SK-N-SH (cell line): ENCODE measurements at regions not wholly inside any gene's neighbourhood (a gene's known extent, or its start where the extent isn't known, plus 50 kb on each side); places are given as distances from the start of the nearest gene placed in this dataset.
"Not testable (repeated sequence)": the region's sequence is repeated elsewhere in the genome, so short reads cannot be mapped to it uniquely, and the experiment has no call there.

Experiments used
- CTCF ChIA-PET: fragments of 300-600, 350-600 bp; formaldehyde crosslinking; extraction: SDS; loops from one replicate; lab custom pipeline; 2021; lab: Yijun Ruan, JAX
- POLR2A ChIA-PET: fragments of 350-600 bp; sonication (Branson Sonifier 250); formaldehyde crosslinking; extraction: SDS; loops from one replicate; lab custom pipeline; 2020; ENCODE audit warnings: antibody characterized with exemption, inconsistent platforms; lab: Yijun Ruan, JAX
- DNase-seq: peaks from one replicate; pipeline ENCODE4 v3.0.0; 2012
- H2AFZ ChIP-seq: fragments of 200-600 bp; sonication (generic); 2 replicates; pipeline ENCODE4 v1.8.1; 2016; ENCODE audit warnings: antibody characterized with exemption, mild to moderate bottlenecking, low read depth
- H3F3A ChIP-seq: fragments of 200-600 bp; sonication (generic); replicated peaks from 2 replicates; pipeline ENCODE3; 2016; ENCODE audit warnings: antibody characterized with exemption, mild to moderate bottlenecking; ENCODE audit not compliant: insufficient read depth
- H3K27ac ChIP-seq, 2 experiments: fragments of 200-500 bp in 1 of 2; fragments of 200-600 bp in 1 of 2; sonication (Bioruptor generic) in 1 of 2; sonication (generic), shearing (Covaris generic) in 1 of 2; 2 replicates each; pipeline versions ENCODE4 v1.5.1 to v1.6.1; 2014 to 2016; ENCODE audit warnings: low read depth in 2 of 2, inconsistent platforms in 1 of 2, low read length in 1 of 2, mild to moderate bottlenecking in 1 of 2, mixed read lengths in 1 of 2
- H3K27me3 ChIP-seq: fragments of 200-600 bp; sonication (generic), shearing (Covaris generic); 2 replicates; pipeline ENCODE4 v1.6.1; 2016; ENCODE audit warnings: mixed run types; ENCODE audit not compliant: insufficient read depth
- H3K36me3 ChIP-seq, 2 experiments: fragments of 200-500 bp in 1 of 2; fragments of 200-600 bp in 1 of 2; sonication (Bioruptor generic) in 1 of 2; sonication (generic) in 1 of 2; replicated peaks in 1 of 2; 2 replicates each; pipeline versions ENCODE3 to v1.5.1; 2014 to 2016; ENCODE audit warnings: low read length in 1 of 2, mild to moderate bottlenecking in 1 of 2; ENCODE audit not compliant: insufficient read depth in 2 of 2, control insufficient read depth in 1 of 2
- H3K4me1 ChIP-seq, 2 experiments: fragments of 200-500 bp in 1 of 2; fragments of 200-600 bp in 1 of 2; sonication (Bioruptor generic) in 1 of 2; sonication (generic), shearing (Covaris generic) in 1 of 2; 2 replicates each; pipeline versions ENCODE4 v1.5.1 to v1.6.1; 2014 to 2016; ENCODE audit warnings: low read depth in 1 of 2, low read length in 1 of 2, mixed run types in 1 of 2; ENCODE audit not compliant: insufficient read depth in 2 of 2, control insufficient read depth in 1 of 2
- H3K4me2 ChIP-seq: fragments of 200-600 bp; sonication (generic), shearing (Covaris generic); 2 replicates; pipeline ENCODE4 v1.6.1; 2017; ENCODE audit warnings: mixed run types
- H3K4me3 ChIP-seq, 2 experiments: fragments of 200-500 bp in 1 of 2; fragments of 200-600 bp in 1 of 2; sonication (Bioruptor generic) in 1 of 2; sonication (generic), shearing (Covaris generic) in 1 of 2; 2 replicates each; pipeline versions ENCODE4 v1.5.1 to v1.8.1; 2014 to 2016; ENCODE audit warnings: low read depth in 2 of 2, inconsistent platforms in 1 of 2, low read length in 1 of 2, mild to moderate bottlenecking in 1 of 2, mixed read lengths in 1 of 2, moderate library complexity in 1 of 2
- H3K79me2 ChIP-seq: fragments of 200-600 bp; sonication (generic); 2 replicates; pipeline ENCODE4 v1.8.1; 2017; ENCODE audit warnings: mild to moderate bottlenecking; ENCODE audit not compliant: insufficient read depth
- H3K9ac ChIP-seq: fragments of 200-600 bp; sonication (generic); 2 replicates; pipeline ENCODE4 v1.6.1; 2017; ENCODE audit warnings: mixed run types
- H3K9me2 ChIP-seq: fragments of 200-600 bp; sonication (generic); 2 replicates; pipeline ENCODE4 v1.6.1; 2017; ENCODE audit warnings: mixed run types
- H3K9me3 ChIP-seq: fragments of 200-600 bp; sonication (generic); 2 replicates; pipeline ENCODE4 v1.6.1; 2017; ENCODE audit warnings: mixed run types, mild to moderate bottlenecking, moderate library complexity
- H4K20me1 ChIP-seq: fragments of 200-600 bp; sonication (generic); 2 replicates; pipeline ENCODE4 v1.6.1; 2017; ENCODE audit warnings: mild to moderate bottlenecking, mixed run types; ENCODE audit not compliant: insufficient read depth
- EP300 ChIP-seq, 2 experiments: IDR thresholded peaks; 2 replicates each; pipeline versions ENCODE4 v1.4.0 to v1.6.1; 2012; ENCODE audit warnings: borderline replicate concordance in 1 of 2, low read depth in 1 of 2, low read length in 1 of 2
- GATA2 ChIP-seq: sonication (generic); formaldehyde crosslinking; IDR thresholded peaks from 2 replicates; pipeline ENCODE4 v1.5.0; 2020; ENCODE audit warnings: mild to moderate bottlenecking, missing genetic modification reagents
- JUND ChIP-seq: IDR thresholded peaks from 2 replicates; pipeline ENCODE4 v1.4.0; 2012
- PBX3 ChIP-seq: IDR thresholded peaks from 2 replicates; pipeline ENCODE4; 2012
- POLR2AphosphoS5 ChIP-seq: IDR thresholded peaks from 2 replicates; pipeline ENCODE4 v1.6.1; 2012; ENCODE audit warnings: low read depth, low read length
- RCOR1 ChIP-seq: fragments of 150-350 bp; IDR thresholded peaks from 2 replicates; pipeline ENCODE4 v1.6.1; 2017; ENCODE audit warnings: antibody characterized with exemption, low read length
- SMC3 ChIP-seq: IDR thresholded peaks from 2 replicates; pipeline ENCODE4 v1.6.1; 2012; ENCODE audit warnings: low read depth, low read length, improper control_type of control experiment
- USF1 ChIP-seq: IDR thresholded peaks from 2 replicates; pipeline ENCODE4 v1.4.0; 2012; ENCODE audit warnings: low read depth, borderline replicate concordance
- ZBTB33 ChIP-seq: IDR thresholded peaks from 2 replicates; pipeline ENCODE4 v1.4.0; 2012; ENCODE audit warnings: low read depth, borderline replicate concordance
- WGBS: methylation state at CpG from one replicate; pipeline ENCODE4 v1.1.6; 2017; ENCODE audit warnings: low lambda C conversion rate; 5-methylcytosine and 5-hydroxymethylcytosine counted together

GRCh38 chr16:79835194-79835593, 234.7 kb upstream of the MAF start:
- H3K27ac ChIP-seq: no peak overlapping the region
- no peak overlapping the region for H3K4me3 ChIP-seq
- ChIA-PET POLR2A (no interaction called here), CTCF (interaction anchor here (1.0 kb wide), 1 partner anchor 10 kb away, joined by 3 read pairs; no protein-coding TSS in a partner anchor)
- no peaks in the 10 kb centered on the region for H4K20me1 ChIP-seq
- no peaks in the 10 kb centered on the region for H3F3A ChIP-seq
- no peaks in the 10 kb centered on the region for H3K27me3 ChIP-seq
- 49% methylated on average over 7 of the region's 7 CpGs for WGBS
- H3K4me1 ChIP-seq: peaks cover 0 to 15% of the 10 kb centered on the region in 2 experiments; a peak in 1 of 4 replicates
- no peaks in the 10 kb centered on the region for H3K9me2 ChIP-seq
- no peaks in the 10 kb centered on the region for H3K9me3 ChIP-seq
- no peak overlapping the region for H2AFZ ChIP-seq
- DNase-seq: no peak
- TF ChIP-seq PBX3 (no peak), GATA2 (CRISPR knock-in tag) (no peak), JUND (no peak), USF1 (no peak), EP300 (IDR thresholded peaks at IDR 0.05; ENCODE audit: borderline replicate concordance in 1 of 2, low read depth in 1 of 2, low read length in 1 of 2) (no peak)
- TF ChIP-seq, all 33 proteins: peak for 0
- H3K9ac ChIP-seq: no peak overlapping the region
- H3K36me3 ChIP-seq: no peaks in the 10 kb centered on the region
- no peaks in the 10 kb centered on the region for H3K79me2 ChIP-seq
- H3K4me2 ChIP-seq: no peak overlapping the region

- WGBS: 19% methylated on average over 4 of the region's 4 CpGs
- Histone ChIP-seq H3K27ac (no peak overlapping the region), H3K9ac (no peak overlapping the region), H3K4me2 (no peak overlapping the region), H3K9me2 (no peaks in the 10 kb centered on the region), H3K79me2 (no peaks in the 10 kb centered on the region), H3K4me1 (peaks cover 0 to 10% of the 10 kb centered on the region in 2 experiments; a peak in 1 of 4 replicates), H3K36me3 (no peaks in the 10 kb centered on the region), H3K27me3 (no peaks in the 10 kb centered on the region), H3K4me3 (no peak overlapping the region), H3F3A (no peaks in the 10 kb centered on the region), H2AFZ (no peak overlapping the region), H3K9me3 (no peaks in the 10 kb centered on the region), H4K20me1 (no peaks in the 10 kb centered on the region)
- CTCF ChIA-PET: no interaction called here
- no peak for DNase-seq
- POLR2A ChIA-PET: no interaction called here
- TF ChIP-seq RCOR1: no peak
- TF ChIP-seq ZBTB33: no peak
- no peak for TF ChIP-seq POLR2AphosphoS5
- no peak for TF ChIP-seq SMC3
Measured at GRCh38 chr16:79834720-79835119, 234.2 kb upstream of the MAF start.

GRCh38 chr16:79834003-79834402, 233.5 kb upstream of the MAF start:
- POLR2A ChIA-PET, H3K4me2 ChIP-seq, H4K20me1 ChIP-seq, CTCF ChIA-PET, H3K4me1 ChIP-seq, H3K9me3 ChIP-seq, H3F3A ChIP-seq, H2AFZ ChIP-seq, DNase-seq, H3K36me3 ChIP-seq, H3K4me3 ChIP-seq, H3K27ac ChIP-seq, H3K9ac ChIP-seq, H3K27me3 ChIP-seq, H3K79me2 ChIP-seq, H3K9me2 ChIP-seq: not testable (repeated sequence)
